Medulla oblongata (tissue), 1 donor: ENCODE measurements at regions not wholly inside any gene's neighbourhood (a gene's known extent, or its start where the extent isn't known, plus 50 kb on each side); places are given as distances from the start of the nearest gene placed in this dataset.
A peak's percentile ranks its signal among the peaks of the same experiment; 100 is the strongest.

ENCODE experiments used
- DNase-seq: peaks from one replicate; pipeline ENCODE4 v3.0.0-alpha.2; 2015; ENCODE audit errors: extremely low spot score

DNA sequence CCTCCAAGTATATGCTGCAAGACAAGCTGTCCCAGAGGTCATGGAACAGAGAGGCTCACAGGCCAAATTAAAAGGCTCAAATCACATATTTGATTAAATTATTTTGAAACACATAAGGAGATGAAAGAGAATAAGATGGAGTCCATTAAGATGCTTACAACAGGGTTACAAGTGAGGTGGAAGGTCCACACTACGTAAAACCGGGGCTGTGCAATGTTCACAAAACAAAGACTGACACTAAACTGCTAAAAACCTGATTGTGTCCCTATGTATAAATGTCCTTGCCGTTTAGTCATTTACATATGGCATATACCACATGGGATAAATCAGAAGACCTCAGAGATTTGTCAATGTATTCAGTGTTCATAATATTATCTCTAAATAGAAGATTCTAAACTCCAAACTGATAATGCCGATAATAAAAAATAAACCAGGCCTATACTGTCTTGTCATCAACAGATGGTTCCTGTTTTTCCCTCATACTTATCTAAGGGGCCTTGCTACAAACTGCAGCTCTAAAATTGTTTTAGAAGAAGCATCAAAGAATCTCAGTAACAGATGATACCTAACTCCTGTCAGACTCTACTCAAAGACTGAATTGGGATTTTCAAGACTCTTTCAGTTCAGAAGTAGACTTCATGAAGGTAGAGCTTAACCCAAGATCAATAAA, 51.8 kb upstream of the RIPOR2 start:
- DNase-seq = no peak

DNA sequence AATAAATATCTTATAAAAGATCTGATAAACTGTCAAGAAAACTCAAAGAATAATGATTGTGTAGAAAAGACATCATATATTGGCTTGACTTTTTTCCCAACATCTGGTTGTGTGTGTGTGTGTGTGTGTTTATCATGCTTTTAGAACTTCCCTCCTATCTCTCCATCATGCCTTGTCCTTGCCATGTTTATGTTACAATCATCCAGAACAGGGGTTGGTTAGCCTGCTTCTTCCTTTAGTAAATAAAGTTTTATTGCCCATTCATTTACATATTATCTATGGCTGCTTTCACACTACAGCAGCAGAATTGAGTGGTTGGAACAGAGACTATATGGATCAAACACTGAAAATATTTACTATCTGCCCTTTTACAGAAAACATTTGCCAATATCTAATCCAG, 52.8 kb upstream of the RIPOR2 start:
- DNase-seq = no peak

- DNase-seq = no peak
Measured at GRCh38 chr6:24990236-24990845, 54.6 kb upstream of the RIPOR2 start.

DNA sequence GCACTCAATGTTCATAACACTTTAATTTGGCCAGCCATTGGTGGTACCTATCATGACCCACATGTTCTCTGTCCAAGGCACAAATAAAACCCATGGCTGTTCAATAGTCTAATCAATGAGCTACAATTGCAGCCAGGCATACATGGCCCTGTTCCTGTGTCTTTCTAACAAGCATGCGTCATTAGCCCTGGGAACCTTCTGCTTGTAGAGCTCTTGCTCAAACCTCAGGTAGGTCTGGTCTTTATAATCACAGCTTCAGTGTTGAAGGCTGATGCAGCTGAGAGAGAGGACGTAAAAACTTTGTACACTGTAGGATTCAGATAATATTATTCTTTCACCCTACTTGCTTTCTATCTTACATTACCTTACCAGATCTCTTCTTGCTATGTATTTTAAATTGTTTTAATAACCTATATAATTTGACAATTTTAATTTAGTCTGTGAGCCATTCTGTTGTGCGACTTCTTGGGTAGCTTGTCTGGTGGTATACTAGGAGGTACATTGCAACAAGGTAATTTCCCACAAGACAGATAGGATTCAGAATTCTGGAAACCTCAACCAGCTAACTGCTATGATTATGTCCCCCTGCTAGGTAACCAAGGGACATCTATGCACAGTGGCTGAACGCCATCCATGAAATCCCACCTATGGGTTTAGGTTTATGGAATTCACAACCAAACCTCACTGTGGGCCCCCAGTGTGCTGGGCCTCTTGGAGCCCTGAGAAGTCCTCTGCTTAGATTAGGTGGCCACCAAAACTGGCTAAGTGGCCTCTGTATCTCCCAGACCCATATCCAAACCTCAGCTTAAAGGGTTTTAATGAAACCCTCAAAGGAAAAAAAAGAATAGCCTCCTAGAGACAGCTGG, 55.4 kb upstream of the RIPOR2 start:
- no peak for DNase-seq

DNA sequence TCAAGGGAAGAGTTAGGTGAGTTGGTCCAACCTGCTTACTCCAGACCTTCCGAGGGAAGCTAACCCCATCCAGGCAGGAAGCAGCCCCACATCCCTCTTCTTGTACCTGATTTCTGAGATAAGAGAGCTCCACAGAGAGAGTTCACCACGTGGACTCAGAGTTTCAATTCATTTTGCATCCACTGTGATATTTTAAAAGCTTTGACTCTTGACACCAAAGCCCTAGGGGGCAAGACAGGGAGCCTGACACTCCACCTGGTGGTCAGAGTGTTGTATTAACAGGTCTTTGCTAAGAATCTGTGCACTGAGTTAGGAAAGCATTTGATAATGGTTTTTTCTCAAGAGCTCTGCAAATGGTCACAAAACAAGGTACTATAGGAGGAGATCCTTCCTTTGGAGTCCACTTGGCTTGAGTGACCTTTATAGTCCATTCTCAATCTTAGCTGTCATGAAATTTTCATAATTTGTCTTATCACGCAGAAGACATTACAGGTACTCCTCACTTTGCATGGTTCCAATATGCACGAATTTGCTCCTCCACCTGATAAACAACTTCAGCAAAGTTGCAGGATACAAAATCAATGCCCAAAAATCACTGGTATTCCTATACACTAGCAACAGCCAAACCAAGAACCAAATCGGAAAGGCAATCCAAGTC, 56.2 kb upstream of the RIPOR2 start:
- DNase-seq = peak; percentile 74

- no peak for DNase-seq
Measured at GRCh38 chr6:24994812-24995211, 59.1 kb upstream of the RIPOR2 start.

- DNase-seq = no peak
Measured at GRCh38 chr6:24995270-24995669, 59.5 kb upstream of the RIPOR2 start.

GRCh38 chr6:24996269-24996836, 60.6 kb upstream of the RIPOR2 start:
- DNase-seq = no peak

GRCh38 chr6:24997231-24997630, 61.5 kb upstream of the RIPOR2 start:
- no peak for DNase-seq

DNA sequence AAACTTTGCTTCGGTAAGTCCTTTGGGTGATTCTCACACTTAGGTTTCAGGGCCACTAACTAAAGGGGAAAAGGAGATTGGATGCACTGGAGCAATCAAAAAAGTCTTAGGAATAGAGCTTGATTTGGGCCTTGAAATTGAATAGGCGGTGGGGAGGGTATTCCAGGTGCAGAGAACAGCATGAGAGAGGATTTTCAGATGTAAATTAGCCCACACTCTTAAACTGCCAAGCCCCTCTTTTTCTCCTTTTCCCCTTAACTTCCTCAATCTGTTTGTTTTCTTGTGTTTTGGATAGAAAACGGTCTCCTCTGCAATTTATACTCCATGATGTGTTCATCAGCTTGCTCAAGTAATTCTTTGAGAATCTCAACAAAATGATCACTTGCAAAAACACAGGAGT, 62.1 kb upstream of the RIPOR2 start:
- no peak for DNase-seq

DNA sequence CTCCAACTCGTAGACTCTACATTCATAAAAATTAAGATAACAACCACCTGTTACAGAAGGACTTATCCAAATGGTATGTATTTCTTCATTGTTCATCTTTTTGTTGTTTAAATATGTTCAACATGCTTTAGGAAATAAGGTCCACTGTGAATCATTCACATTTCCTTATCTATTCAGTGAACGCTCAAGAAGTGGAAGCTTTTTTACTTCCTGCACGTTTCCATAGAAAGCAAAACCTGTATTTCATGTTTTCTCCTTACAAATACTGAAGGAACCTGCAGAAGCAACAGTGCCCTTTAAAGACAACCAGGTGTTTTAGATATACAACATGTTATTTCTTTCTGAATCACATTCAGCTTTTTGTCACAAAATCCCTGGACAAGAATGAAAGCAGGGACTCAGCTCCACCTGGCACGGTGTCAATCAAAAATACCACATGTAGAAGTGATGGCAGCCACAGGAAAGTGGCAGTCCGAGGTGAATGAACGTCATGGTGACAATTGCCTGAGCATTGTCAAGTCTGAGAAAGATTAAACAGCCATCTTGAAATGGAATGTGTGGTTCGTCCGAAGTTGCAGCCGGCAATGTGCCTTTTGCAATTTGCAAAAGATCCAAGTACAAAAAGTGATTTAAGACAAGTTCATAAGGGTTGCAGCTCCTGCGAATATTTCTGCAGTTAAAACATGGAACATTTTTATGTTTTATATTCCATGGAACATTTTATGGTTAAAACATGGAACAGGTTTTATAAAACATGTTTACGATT, 66.7 kb upstream of the RIPOR2 start:
- no peak for DNase-seq

DNA sequence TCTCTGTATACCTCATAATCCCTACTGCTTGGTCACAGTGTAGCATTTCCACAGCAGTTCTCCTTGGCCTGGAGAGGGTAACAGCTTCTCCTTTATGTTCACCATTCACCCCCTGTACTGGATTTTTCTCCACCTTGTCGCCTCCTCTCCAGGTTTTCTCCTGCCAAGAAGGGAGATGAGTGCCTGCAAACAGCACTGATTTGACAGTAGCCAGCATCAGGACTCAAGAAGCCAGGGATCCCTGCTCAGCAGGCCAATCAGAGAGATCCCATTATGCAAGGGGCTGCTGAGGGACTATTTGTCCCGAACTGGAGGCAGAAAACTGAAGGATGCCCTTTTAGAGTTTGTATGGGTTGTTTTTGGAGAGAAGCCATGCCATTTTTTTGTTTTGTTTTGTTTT, 68.6 kb upstream of the RIPOR2 start:
- DNase-seq = no peak

DNA sequence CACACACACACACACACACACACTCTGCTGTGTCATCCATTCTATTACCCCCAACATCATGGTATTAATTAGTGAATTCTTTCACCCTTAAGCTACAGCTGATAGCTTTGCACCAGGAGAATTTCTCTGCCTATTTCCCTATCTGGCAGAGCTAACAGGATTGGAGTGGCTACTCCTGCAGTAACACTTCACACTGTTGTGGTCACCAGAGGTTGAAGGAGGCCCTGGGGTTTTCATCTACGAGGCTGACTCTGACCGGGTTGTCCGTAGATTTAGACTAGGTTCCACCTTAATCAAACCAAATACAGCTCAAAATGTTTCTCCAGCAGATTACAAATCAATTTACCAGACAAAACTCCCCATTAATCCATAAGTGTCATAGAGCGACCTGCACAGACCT, 69.2 kb upstream of the RIPOR2 start:
- no peak for DNase-seq

GRCh38 chr6:25006075-25006474, 70.3 kb upstream of the RIPOR2 start:
- no peak for DNase-seq

- peak; percentile 77 for DNase-seq
Measured at GRCh38 chr6:25006565-25007001, 70.8 kb upstream of the RIPOR2 start.

DNA sequence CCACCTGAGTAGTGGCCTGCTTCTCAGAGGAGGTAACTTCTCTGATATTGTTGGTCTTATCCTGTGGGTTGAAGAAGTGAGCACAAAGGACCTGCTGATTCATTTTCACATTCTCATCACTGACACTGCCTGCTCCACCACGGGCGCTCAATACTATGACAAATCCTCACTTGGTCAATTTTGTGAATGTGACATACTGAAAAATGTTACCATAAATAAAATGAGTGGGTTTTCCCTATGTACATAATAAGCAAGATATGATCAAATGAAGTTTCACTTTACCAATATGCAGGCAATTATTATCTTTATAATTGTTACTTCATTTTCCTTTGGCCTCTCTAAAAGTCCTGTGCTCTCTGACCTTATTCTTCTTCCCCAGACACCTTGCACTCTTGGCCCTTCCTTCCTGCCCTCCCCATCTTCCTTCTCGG, 71.5 kb upstream of the RIPOR2 start:
- DNase-seq = no peak

DNA sequence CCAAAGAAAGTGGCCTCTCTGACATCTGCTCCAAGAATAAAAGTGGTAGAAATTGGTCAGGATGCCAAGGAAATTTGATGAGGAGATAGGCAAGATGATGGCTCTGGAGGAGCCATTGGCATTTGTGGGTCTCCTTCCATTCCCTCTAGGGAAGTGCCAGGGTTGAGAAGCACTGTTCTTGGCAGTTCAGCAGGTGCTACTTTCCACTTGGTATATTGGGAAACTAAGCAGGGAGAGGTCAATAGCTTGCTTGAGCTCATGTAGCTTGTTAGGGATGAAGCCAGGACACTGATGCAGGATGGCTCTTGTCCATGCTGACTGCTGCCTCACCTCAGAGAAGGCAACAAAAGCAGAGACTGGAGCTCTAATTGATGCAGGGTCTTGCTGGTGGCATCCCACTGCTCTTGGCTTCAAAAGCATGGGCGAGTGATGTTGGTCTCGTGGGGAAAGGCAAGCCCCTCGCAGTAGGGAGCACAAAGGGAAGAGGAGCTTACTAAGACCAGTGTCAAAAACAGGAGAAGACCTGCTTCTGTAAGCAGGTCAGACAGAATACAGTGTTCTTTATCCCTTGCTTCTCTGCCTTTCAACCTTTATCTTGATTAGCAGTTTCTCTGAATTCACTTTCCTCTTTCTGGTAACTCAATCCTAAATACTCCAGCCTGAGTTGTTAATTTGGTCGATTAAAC, 73.1 kb upstream of the RIPOR2 start:
- no peak for DNase-seq

DNA sequence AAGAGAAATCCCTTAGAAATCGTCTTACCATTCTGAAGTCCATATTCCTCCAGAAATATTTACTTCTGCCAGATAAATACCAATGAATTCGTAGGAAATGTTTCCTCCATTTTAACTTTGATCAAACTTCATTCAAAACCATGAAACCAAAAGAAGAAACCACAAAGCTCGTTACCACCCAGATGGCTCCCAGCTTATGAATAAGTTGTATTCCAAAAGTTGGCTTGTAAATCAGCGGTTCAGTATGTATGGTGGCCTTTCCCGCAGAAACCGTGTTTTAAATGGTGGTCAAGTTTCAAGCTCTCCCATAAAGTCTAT, 73.6 kb upstream of the RIPOR2 start:
- no peak for DNase-seq

- no peak for DNase-seq
Measured at GRCh38 chr6:25010176-25010575, 74.4 kb upstream of the RIPOR2 start.

- DNase-seq = no peak
Measured at GRCh38 chr6:25010902-25011625, 75.3 kb upstream of the RIPOR2 start.
